Left kidney (tissue), 1 donor: ENCODE measurements at regions not wholly inside any gene's neighbourhood (a gene's known extent, or its start where the extent isn't known, plus 50 kb on each side); places are given as distances from the start of the nearest gene placed in this dataset.
"Not testable (repeated sequence)": the region's sequence is repeated elsewhere in the genome, so short reads cannot be mapped to it uniquely, and the experiment has no call there.

ENCODE experiments used
- DNase-seq: peaks from one replicate; pipeline ENCODE4 v3.0.0-alpha.2; 2013

DNA sequence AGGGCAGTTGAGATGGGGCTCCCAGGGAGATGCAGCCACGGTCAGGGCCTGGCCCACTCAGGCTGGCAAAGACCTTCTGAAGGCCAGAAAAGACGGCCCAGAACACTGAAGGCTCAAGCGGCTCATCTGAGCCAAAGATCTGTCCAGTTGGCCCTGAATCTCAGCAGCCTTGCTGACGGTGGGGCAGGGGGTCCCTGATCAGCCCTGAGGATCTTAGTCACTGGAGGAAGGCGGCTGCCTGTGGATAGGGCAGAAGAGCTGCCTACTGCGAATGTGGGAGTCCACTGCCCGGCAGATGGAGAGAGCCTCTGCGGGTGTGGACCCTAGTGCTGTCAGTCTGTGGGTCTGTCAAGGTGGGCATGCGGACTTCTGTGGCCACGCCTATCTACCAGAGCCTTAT lies 1738.2 kb downstream of the TP53TG3F start:
- no peak for DNase-seq

DNA sequence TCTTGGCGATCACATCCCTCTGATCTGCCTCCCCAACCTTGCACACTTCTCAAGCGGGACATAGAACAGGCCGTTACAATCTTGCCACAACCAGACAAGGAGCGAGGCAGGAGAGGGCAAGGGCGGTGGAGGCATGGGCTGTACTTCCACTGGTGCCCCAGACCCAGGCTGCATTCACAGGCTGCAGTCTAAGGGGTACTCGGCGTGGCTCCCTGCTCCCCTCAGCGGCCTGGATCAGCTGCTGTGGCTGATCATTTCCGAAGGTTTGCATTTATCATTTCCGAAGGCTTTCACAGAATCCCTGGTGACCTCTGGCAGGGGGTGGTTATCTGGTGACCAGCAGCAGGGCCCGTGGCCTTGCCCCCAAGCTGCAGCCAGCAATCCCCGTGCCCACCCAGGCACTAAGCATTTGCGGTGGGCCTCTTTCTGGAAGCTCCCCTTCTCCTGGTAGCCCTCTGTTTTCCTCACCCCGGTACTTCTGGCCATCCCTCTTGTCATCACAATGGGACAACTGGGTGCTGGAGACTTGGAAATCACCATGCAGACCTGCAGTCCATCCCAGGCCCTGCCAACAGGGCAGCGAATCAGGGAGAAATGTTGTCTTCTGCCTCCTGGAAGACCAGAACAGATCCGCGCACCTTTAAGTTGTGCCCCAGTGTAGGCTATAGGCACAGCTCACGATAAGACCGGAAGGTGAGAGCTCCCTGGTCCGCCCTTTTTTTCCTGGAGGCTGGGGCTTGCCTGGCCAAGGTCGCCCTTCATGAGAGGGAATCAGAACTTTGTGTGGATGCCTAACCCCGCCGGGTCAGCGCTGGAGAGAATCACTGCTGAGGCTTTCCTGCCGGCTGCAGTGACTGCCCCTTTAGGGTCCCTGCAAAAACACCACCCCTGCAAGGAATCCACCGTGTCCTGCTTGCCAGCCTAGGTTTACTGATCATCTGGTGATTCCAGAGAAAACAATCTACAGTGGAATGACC lies 1739.1 kb downstream of the TP53TG3F start:
- DNase-seq, result no peak

DNA sequence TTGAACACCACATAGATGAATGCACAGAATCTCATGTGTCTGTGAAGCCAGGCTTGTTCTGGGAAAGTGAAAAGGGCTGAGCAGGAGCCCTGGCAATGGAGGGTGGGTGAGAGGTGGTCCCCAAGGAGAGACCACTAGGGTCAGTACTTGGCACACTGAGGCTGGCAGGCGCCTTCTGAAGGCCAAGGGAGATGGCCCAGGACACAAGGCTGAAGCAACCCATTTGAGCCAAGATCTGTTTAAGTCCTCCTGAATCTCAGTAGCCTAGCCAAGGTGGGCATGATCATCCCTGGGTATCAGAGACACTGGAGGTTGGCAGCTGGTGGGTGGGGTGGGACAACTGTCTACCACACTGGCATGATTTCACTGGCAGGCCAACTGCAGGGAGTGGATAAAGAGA lies 1741.2 kb downstream of the TP53TG3F start:
- no peak for DNase-seq

DNA sequence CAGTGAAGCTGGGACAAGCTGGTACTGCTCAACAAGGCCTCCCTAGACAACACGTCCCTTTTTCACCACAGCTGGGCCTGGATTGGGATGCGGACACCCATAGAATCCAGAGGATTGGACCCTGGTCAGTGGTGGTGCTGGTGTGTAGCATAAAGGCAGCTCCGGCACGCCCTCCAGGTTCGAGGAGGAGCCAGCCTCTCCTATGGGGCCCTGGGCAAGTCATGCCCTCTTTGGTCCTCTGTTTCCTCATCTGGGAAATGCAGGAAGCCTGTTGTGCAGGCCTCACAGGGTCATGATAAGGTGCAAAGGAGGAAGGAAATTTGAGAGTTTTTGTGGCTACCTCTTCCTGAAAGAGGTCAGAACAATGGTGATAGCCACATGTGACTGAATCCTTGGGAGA lies 1741.7 kb downstream of the TP53TG3F start:
- DNase-seq, result no peak

DNA sequence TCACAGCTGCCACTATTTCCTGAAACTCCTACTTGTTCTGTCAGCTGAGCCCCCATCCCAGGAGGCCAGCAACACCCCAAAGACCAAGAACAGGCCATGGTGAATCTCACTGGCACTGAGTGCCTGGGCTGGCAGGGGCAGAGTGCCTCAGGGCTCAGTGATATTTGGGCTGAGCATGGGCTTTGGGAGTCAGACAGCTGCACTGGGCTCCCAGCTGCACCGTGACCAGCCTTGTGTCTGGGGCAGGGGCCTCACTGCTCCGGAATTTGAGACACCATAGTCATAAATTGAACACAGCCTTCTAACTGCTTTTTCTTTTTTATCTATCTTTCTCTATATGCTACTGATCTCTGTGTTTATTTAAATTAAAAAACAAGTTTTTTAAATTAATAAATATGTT lies 1744.2 kb downstream of the TP53TG3F start:
- no peak for DNase-seq

DNA sequence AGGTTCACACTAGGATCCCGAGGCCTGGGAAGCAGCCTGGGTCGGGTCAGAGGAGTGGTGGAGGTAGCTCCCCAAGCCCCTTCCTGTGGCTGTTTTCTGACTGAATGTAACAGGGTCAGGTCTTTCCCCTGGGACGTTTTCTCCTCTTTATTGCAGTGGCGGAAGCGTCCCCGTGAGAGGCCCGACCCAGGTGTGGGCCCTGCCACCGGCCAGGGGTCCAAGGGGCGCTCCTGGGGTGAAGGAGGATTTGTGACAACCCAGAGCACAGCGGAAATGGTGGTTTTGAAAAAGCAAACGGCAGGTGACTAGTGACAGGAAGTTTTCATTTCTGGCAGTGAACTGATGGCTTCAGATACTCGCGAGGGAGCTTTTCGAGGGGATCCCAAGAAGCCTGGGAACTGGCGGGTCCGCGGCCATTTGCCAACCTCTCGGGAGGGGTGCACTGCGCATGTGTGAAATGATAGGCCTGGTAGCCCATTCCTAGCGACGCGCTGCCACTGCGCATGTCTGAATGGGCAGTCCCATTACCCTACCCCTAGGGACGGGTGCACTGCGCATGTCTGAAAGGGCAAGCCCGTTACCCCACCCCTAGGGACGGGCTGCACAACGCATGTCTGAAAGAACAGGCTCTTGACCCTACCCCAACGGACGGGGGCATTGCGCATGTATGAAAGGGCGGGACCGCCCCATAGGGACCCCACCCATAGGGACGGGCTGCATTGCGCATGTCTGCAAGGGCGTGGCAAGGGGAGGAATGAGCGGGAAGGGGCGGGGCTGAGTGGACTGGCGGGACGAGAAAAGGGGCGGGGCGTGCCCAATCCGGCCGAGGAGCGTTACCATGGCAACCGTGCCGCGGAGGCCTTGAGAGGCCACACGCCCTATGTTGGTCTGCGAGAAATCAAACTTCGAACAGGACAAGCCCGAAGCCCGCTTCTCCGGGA lies 1747.9 kb downstream of the TP53TG3F start:
- DNase-seq, result no peak

DNA sequence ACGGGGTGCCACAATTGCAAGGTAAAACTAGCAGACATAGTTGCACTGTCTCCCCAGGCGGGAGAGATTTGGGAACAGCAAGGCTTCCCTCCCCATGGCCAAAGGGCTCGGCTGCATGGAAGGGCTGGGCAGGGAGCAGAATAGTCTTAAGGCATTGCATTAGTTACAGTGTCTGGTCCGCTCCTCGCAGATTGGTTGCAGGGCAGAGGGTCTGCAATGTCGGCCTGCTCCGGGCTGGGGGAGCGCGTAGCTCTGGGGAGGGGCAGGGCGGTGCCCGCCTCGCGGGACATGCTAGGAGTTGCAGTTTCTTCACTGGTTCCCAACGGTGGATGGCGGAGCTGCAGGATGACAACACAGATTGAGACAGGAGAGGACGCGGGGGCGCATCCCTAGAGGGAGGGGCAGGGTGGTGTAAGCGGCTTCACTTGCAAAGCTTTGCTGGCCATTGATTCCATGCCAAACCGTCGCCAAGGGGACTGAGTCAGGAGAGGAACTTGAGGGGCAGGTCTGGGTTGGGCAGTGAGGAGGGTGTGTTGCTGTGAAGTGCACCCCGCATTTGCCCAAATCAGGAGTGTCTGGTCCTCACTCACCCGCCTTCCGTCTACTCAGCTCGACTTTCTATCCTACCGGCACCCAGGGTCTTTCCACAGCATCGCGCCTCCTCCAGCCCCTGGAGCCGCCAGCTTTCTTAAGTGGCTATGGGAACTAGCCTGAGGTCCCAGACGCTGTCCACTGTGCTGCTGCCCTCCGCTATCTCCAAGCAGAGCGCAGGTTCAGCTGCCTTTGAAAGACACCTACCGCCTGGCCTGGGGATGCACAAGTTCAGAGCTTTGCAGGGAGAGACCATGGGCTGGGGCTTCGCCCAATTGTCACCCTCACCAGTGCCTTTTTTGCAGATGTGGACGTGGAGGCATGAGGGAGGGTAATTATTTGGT lies 1748.9 kb downstream of the TP53TG3F start:
- no peak for DNase-seq

DNA sequence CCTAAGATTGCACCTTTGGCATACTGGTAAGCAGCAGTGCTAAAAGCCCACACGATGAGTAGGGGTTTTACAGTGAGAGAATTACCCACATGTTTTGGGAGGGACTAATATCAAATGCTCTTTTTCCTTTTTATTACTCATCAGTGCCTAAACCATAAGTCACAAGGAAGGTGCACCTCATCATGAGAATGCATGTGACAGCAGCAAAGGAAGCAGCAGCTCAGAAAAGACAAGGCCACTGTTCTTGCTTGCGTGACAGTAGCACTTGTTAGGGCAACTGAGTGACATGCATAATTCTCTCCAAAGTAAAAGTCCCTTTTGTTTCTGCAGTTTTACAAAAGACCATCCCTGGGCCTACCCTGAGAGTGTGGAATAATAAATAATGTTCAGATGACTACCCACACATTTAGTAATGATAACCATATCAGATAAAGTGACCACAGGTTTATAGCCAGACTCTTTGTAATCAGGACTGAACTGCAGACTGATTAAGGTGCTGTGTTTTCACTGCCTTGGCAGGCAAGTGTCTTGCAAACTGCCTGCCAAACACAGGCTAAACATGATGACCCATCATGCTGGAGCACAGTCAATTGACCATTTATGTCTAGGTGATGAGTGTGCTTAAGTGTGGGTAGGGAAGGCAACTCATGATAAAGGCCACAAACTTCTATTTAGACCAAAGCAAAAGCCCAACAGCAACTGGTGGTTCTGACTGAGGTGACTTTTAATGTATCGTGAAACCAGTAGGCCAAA lies 1751.4 kb downstream of the TP53TG3F start:
- no peak for DNase-seq

DNA sequence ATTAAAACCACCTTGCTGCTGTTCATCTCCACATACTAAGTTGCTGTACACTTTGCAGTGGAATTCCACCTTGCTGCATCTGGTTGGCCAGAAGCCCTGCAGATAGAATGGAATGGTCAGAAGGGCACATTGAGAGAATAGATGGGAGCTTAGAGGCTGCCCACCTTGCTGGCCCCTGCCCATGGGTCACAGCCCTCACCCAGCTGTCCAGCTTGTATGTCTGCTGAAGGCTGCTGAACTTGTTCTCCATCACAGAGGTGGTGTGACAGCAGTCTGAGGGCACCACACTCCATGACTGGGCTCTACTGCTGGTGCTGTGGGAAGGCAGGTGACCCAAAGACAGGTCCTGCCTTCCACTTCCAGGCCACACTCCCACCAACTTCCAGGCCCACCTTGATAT lies 1755.4 kb downstream of the TP53TG3F start:
- no peak for DNase-seq

DNA sequence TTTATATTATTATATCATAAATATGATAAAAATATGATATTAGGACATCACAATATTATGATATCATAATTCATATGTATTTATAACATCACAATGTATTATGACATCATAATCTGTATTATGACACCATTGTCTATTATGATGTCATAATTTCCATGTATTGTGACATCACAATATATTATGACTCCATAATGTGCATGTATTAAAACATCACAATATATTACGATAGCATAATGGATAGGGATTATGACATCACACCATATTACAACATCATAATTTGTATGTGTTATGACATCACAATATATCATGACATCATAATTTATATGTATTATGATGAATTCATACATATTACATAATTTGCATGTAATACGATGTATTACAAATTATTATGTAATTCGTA lies 1755.9 kb downstream of the TP53TG3F start:
- DNase-seq, result no peak

DNA sequence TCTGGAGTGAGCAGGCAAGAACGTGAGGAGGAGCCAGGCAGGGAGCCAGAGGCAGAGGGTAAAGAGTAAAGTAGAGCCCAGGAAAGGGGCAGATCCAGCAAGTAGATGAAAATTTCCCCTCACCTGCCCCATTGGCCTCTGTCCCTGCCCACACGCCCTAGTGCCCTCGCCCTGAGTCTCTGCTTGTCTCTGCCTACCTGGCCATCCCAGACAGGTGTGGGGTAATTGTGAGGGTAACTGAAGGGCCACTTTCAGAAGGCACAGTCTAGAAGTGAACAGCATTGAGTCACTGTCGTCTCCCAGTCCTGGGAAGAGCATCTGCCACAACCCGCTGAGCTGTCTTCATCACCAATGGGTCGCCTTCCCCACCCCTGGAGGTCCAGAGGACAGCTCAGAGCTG lies 1756.8 kb downstream of the TP53TG3F start:
- DNase-seq, result not testable (repeated sequence)

DNA sequence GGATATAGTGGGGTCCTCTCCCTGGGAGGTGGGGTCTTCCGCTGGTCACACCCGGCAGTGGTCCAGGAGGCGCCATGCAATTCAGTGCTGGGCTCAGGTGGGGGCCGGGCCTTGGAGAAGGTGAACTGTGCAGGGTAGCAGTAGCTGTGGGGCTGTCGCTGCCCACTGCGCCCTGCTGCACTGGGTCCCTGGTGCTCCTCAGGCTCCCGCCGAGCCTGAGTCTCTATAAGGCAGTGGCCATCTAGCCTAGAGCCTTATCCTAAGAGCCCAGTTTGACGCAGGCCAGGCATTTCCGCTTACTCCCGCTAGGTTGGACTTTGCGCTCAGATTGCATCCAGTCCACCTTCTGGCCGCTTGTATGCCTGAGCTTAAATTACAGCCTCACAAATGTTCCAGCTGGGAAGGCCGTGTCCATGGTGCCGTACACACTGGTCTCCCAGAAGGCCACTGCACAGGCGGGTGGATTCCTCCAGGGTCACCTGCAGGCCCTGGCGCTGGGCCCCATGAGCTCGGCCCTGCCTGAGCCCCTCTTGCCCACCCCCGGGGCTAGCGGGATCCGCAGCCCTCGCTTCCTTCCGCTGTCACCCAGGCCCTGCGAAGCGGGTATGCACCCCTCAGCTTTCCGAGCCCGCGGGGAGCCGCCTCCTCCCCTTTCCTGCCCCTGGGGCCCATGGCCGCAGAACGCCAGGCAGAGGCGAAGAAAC lies 1762.2 kb downstream of the TP53TG3F start:
- DNase-seq, result no peak

DNA sequence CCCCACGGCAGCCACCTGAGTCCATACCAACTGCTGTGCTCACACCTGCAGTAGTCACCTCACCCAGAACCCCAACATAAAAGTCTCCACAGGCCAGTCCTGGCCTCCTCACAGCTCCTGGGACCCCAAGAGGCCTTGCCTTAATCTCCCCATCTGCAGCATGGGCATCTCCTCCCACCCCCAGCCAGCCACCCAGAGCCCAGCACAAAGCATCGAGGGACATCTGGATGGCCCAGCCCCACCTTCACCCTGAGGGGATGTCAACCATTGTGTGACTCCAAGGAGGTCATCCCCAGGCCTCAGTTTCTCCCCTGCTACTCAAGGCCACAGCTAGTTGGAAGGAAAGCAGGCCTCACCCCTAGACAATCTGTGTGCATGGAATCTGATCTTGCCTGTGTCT lies 1775.3 kb downstream of the TP53TG3F start:
- DNase-seq, result no peak

DNA sequence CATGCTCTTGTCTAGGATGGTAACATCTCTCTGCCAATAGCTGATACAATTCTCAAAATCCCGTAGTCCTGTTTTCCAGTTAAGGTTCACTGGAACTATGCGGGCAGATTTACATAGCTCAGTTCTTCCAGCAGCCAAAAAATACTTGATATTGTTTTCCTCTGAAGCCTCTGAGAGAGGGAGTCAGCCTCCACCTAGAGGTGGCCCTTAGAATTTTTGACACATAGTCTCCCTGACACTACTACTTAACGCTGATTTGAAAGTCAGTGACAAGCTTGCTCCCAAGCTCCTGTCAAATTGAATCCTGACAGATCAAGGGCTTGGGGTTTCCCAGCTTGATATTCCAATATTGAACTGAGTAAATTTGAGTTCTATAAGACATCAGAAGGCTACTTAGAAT lies 1780.1 kb downstream of the TP53TG3F start:
- no peak for DNase-seq

DNA sequence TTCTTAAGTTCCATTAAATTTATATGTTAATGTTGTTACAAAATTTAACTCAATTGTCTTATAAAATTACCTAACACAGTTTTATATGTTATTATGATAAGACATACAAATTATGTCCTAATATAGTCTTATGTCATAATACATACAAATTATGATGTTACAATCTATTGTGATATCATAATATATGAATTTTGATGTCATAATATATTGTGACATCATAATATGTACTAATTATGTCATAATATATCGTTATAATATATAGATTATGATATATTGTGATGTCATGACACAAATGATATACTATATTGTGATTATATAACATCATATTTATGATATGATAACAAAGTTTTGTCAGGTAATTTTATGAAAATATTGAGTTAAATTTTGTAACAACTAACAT lies 1789.6 kb downstream of the TP53TG3F start:
- no peak for DNase-seq

DNA sequence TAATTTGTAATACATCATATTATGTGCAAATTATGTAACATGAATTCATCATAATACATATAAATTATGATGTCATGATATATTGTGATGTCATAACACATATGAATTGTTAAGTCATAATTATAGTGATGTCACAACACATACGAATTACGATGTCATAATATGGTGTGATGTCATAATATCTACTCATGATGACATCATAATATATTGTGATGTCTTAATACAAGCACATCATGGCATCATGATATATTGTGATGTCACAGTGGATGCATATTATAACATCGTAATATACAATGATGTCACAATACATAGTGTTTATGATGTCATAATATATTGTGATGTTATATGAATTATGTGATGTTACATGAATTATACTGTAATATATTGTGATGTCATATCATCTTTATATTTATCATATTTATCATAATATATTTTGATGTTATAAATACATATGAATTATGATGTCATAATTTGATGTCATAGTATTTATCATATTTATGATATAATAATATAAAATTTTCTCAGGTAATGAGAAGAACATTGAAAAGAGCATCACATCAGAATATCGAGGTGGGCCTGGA lies 1793.0 kb downstream of the TP53TG3F start:
- no peak for DNase-seq

DNA sequence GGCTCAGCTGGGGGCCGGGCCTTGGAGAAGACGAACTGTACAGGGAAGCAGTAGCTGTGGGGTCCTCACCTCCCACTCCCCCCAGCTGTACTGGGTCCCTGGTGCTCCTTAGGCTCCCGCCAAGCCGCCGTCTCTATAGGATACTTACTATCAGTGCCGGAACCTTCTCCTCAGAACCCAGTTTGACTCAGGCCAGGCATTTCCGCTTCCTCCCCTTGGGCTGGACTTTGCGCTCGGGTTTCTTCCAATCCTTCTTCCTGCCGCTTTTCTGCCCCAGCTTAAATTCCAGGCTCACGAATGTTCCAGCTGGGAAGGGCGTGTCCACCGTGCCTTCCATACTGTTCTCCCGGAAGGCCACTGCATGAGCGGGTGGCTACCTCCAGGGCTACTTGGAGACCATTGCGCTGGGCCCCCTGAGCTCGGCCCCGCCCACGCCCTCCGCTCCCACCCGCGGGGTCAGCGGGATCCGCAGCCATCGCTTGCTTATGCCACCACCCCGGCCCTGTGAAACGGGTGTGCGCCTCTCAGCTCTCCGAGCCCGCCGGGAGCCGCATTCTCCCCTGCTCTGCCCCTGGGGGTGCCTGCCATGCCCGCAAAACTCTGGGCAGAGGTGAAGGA lies 1795.9 kb downstream of the TP53TG3F start:
- no peak for DNase-seq

DNA sequence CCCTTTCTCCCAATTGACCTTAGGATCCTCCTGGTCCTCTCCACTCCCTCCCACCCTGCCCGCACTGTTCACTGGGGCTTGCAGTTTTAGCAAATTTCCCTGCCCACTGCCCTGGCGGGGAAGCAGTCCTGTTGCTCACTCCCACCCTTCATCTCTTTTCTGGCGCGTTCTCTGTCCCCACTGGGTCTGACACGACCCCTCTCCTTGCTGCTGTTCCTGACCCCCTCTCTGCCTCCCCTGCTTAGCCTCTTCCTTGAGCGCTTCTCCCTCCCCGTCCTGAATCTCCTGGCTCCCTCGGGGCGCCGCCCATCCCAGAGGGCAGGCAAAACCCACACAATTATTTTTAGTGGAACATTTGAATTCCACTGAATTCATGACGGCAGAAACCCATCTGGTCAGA lies 1796.4 kb downstream of the TP53TG3F start:
- DNase-seq, result no peak

DNA sequence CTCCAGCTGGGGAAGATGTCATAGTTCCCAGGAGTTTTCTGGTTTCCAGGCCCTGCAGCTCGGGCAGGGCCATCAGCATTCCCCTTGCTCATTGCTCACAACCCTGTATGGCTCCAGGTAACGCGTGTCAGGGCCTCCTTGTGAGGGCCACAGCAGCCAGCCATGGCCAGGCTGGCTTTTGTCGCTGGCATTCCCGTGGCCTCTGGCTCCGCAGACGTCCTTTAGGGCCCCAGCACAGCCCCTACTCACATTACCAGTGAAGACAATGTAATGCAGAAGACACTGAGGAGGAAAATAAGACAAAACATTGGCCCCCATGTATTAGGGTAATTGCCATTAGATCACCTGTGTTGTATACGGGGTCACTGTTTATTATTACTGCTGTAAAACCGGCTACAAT lies 1799.0 kb downstream of the TP53TG3F start:
- no peak for DNase-seq

DNA sequence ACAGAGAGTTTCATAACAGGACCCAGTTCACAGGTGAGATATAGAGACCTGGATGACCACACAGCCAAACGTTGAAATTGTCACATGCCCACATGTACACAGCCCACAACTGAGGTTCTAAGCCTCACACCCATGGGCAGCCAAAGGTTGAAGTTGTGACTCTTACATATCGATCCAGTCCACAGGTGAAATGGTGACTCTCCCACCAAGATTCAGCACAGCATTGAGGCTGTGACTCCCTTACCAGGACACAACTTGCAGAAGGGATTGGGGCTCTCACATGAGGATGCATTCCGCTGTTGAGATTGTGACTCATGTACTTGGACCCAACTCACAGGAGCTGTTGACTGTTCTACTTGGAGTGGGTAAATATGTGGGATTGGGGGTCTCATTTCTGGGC lies 1836.4 kb downstream of the TP53TG3F start:
- DNase-seq, result no peak
